ENCODE measurements at regions not wholly inside any gene's neighbourhood (a gene's known extent, or its start where the extent isn't known, plus 50 kb on each side); places are given as distances from the start of the nearest gene placed in this dataset.

GRCh38 chr4:130600706-130601105, 1504.8 kb downstream of the C4orf33 start:
- no peaks in the 10 kb centered on the region for H3K27me3 Mint-ChIP-seq
- ATAC-seq (ENCODE audit: poor library complexity): no peak
- no peak overlapping the region for H3K4me3 ChIP-seq (ENCODE audit: low read length)
- ChIA-PET CTCF (no interaction called here), POLR2A (no interaction called here)
- no peaks in the 10 kb centered on the region for H3K9me3 ChIP-seq (ENCODE audit: control insufficient read depth in 1 of 2, insufficient read depth in 1 of 2, low read length in 2 of 2)
- DNase-seq: no peak
- H3K27me3 ChIP-seq (ENCODE audit: control insufficient read depth in 1 of 2, insufficient read depth in 2 of 2, low read length in 2 of 2): no peaks in the 10 kb centered on the region
- intact Hi-C loops (cut with DNase I, micrococcal nuclease): no loop called here
- no peaks in the 10 kb centered on the region for H3K4me1 ChIP-seq (ENCODE audit: insufficient read depth, low read length)
- no peaks in the 10 kb centered on the region for H3K4me1 Mint-ChIP-seq (ENCODE audit: low read depth)
- peaks cover 8% of the 10 kb centered on the region for H3K9me3 Mint-ChIP-seq
- H3K27ac ChIP-seq (ENCODE audit: low read depth in 1 of 2, low read length in 2 of 2): no peak overlapping the region
- no peak overlapping the region for H3K4me3 Mint-ChIP-seq
- H3K27ac Mint-ChIP-seq: no peak overlapping the region
- no peak for TF ChIP-seq CTCF (IDR thresholded peaks at IDR 0.05)
- no peaks in the 10 kb centered on the region for H3K36me3 ChIP-seq (ENCODE audit: insufficient read depth, low read length)
- H3K36me3 Mint-ChIP-seq (ENCODE audit: low read depth): no peaks in the 10 kb centered on the region

DNA sequence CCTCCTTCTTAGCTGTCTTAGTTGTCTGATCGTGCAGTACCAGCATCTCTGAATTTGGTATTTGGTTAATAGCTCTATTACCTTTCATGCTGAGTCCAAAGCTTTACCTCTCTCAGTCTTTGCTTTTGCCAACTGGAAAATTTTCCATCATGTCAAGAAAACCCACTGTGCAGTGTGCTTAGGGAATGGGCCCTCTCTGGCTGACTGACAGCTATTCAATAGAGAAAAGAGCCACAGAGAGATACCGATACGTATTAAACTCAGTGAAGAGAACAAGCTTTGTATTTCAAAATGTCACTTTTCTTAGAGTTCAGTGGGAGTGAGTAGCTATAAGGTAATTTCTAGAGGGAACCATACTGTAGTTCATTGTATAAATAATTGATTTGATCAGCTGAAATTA, 1507.1 kb downstream of the C4orf33 start:
- intact Hi-C loops (cut with DNase I, micrococcal nuclease): no loop called here
- Histone ChIP-seq H3K4me1 (ENCODE audit: insufficient read depth, low read length) (no peaks in the 10 kb centered on the region), H3K4me3 (ENCODE audit: low read length) (no peak overlapping the region), H3K36me3 (ENCODE audit: insufficient read depth, low read length) (no peaks in the 10 kb centered on the region), H3K27ac (ENCODE audit: low read depth in 1 of 2, low read length in 2 of 2) (no peak overlapping the region), H3K27me3 (ENCODE audit: control insufficient read depth in 1 of 2, insufficient read depth in 2 of 2, low read length in 2 of 2) (no peaks in the 10 kb centered on the region), H3K9me3 (ENCODE audit: control insufficient read depth in 1 of 2, insufficient read depth in 1 of 2, low read length in 2 of 2) (no peaks in the 10 kb centered on the region)
- POLR2A ChIA-PET: no interaction called here
- CTCF ChIA-PET: no interaction called here
- H3K4me1 Mint-ChIP-seq (ENCODE audit: low read depth): no peaks in the 10 kb centered on the region
- ATAC-seq (ENCODE audit: poor library complexity) (no peak), DNase-seq (no peak)
- H3K27ac Mint-ChIP-seq: no peak overlapping the region
- no peak for TF ChIP-seq CTCF (IDR thresholded peaks at IDR 0.05)
- H3K36me3 Mint-ChIP-seq (ENCODE audit: low read depth): no peaks in the 10 kb centered on the region
- no peaks in the 10 kb centered on the region for H3K27me3 Mint-ChIP-seq
- H3K4me3 Mint-ChIP-seq: no peak overlapping the region
- H3K9me3 Mint-ChIP-seq: peaks cover 10% of the 10 kb centered on the region

DNA sequence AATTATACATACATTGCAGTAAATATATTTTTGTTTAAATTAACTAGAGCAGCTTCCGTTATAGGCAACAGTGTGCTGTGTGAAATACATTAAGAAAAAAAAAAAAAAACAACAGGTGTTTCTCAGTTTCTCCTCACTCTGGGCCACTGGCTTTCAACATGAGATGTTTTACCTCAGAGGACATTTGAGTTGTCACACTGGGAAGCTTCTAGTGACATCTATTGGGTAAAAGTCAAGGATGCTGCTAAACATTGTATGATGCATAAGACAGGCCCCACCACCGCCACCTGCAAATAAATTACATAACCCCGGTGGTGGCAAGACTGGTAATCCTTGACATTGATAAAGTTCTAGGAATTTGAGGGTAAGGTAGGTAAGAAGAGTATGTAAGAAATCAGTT, 1512.2 kb downstream of the C4orf33 start:
- POLR2A ChIA-PET: no interaction called here
- CTCF ChIA-PET: no interaction called here

More for the DNA sequence above, 1512.2 kb downstream of the C4orf33 start:
- H3K27ac Mint-ChIP-seq: no peak overlapping the region
- Histone ChIP-seq H3K4me1 (ENCODE audit: insufficient read depth, low read length) (no peaks in the 10 kb centered on the region), H3K27me3 (ENCODE audit: control insufficient read depth in 1 of 2, insufficient read depth in 2 of 2, low read length in 2 of 2) (no peaks in the 10 kb centered on the region), H3K4me3 (ENCODE audit: low read length) (no peak overlapping the region), H3K9me3 (ENCODE audit: control insufficient read depth in 1 of 2, insufficient read depth in 1 of 2, low read length in 2 of 2) (no peaks in the 10 kb centered on the region), H3K36me3 (ENCODE audit: insufficient read depth, low read length) (no peaks in the 10 kb centered on the region), H3K27ac (ENCODE audit: low read depth in 1 of 2, low read length in 2 of 2) (no peak overlapping the region)
- H3K27me3 Mint-ChIP-seq: no peaks in the 10 kb centered on the region
- intact Hi-C loops (cut with DNase I, micrococcal nuclease): no loop called here
- no peaks in the 10 kb centered on the region for H3K4me1 Mint-ChIP-seq (ENCODE audit: low read depth)
- TF ChIP-seq CTCF (IDR thresholded peaks at IDR 0.05): no peak
- ATAC-seq (ENCODE audit: poor library complexity) (no peak), DNase-seq (no peak)
- H3K36me3 Mint-ChIP-seq (ENCODE audit: low read depth): no peaks in the 10 kb centered on the region
- H3K4me3 Mint-ChIP-seq: no peak overlapping the region
- peaks cover 11% of the 10 kb centered on the region for H3K9me3 Mint-ChIP-seq

Data from CD4-positive, alpha-beta T cell (primary cell).